ENCODE measurements at regions not wholly inside any gene's neighbourhood (a gene's known extent, or its start where the extent isn't known, plus 50 kb on each side); places are given as distances from the start of the nearest gene placed in this dataset.

DNA sequence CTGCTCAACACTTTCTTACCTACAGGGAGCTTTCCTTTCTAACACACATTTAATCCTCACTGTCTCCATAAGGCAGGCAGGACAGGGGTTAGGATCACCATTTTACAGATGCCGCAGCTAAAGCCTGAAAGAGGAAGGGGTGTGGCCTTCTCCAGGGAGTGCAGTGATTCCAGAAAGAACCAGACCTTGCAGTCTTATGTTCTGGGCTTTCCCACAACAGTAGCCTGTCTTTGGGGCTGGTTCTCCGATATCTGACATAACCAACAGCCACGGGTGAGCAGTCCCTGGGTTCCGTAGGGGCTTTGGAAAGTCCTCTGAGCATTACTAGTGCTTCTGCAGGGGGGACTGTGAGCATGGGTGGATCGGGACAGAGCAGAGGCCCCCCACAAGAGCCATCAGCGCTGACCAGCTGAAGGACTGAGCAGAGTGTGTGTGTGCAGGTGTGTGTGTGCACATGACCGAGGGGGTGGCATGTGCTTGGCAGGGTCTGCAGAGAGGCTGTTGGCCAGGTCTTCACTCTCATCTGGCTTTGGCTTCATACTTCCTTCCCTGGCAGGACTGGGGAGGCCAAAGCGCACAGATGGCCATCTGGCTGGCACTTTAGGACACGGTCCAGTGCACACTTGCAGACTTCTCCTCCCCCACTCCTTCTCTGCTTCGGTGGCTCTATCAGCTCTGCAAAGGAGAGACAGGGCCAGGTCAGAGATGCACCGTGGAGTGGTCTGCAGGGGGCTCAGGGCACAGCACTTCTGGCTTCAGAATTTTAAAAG, 400.3 kb downstream of the RPS24 start:
- Histone ChIP-seq H3K79me2 (ENCODE audit: insufficient read depth, low read depth, low read length) (no peaks in the 10 kb centered on the region), H3K36me3 (ENCODE audit: insufficient read depth, low read length) (no peaks in the 10 kb centered on the region), H3K9me3 (ENCODE audit: low read length) (no peaks in the 10 kb centered on the region), H3K4me2 (ENCODE audit: low read length) (no peak overlapping the region), H3K9me2 (ENCODE audit: insufficient read depth, low read length) (no peaks in the 10 kb centered on the region), H4K20me1 (ENCODE audit: insufficient read depth, low read length) (no peaks in the 10 kb centered on the region), H3K4me3 (ENCODE audit: low read depth, low read length, poor library complexity, severe bottlenecking) (no peak overlapping the region), H3K4me1 (ENCODE audit: insufficient read depth, low read length, poor library complexity, severe bottlenecking) (peaks cover 7% of the 10 kb centered on the region), H2AFZ (ENCODE audit: low read length) (no peak overlapping the region), H3K27ac (ENCODE audit: low read depth, low read length, poor library complexity, severe bottlenecking) (no peak overlapping the region)
- TF ChIP-seq EZH2phosphoT487 (IDR thresholded peaks at IDR 0.05; ENCODE audit: borderline replicate concordance, low read depth, low read length) = no peak
- TF ChIP-seq, protein P1, sequence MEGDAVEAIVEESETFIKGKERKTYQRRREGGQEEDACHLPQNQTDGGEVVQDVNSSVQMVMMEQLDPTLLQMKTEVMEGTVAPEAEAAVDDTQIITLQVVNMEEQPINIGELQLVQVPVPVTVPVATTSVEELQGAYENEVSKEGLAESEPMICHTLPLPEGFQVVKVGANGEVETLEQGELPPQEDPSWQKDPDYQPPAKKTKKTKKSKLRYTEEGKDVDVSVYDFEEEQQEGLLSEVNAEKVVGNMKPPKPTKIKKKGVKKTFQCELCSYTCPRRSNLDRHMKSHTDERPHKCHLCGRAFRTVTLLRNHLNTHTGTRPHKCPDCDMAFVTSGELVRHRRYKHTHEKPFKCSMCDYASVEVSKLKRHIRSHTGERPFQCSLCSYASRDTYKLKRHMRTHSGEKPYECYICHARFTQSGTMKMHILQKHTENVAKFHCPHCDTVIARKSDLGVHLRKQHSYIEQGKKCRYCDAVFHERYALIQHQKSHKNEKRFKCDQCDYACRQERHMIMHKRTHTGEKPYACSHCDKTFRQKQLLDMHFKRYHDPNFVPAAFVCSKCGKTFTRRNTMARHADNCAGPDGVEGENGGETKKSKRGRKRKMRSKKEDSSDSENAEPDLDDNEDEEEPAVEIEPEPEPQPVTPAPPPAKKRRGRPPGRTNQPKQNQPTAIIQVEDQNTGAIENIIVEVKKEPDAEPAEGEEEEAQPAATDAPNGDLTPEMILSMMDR (conservative IDR thresholded peaks at IDR 0.05; ENCODE audit: low read length) = no peak
- CTCF ChIA-PET (ENCODE audit: unreplicated experiment) = no interaction called here
- intact Hi-C loops (cut with micrococcal nuclease; ENCODE audit: unreplicated experiment) = loop anchor here (10.0 kb wide), 1 partner anchor 761 kb away; no protein-coding TSS in a partner anchor
- DNase-seq (ENCODE audit: low spot score) = peak; percentile 33
- POLR2A ChIA-PET = no interaction called here
- no TSS peak for BruUV-seq (replicated peaks)

DNA sequence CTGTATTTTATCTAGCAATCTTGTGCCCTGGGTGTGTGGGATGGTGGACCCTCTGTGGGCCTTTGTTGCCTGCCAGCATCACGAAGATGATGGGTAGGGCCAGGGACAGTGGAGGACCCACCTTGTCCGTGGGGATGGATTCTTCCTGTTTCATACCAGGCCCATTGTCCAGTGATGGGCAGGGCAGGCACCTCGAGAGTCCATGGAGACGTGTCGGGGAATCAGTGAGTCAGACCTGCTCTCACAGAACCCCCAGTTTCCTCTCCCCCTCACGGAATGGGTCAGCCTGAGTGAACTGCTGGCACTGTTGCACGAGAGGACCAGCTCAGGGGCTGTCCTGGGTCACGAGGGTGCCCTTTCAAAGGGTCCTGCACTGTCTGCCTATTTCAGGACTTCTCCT, 401.2 kb downstream of the RPS24 start:
- H3K4me3 ChIP-seq (ENCODE audit: low read depth, low read length, poor library complexity, severe bottlenecking) = no peak overlapping the region
- H3K79me2 ChIP-seq (ENCODE audit: insufficient read depth, low read depth, low read length) = no peaks in the 10 kb centered on the region
- TF ChIP-seq EZH2phosphoT487 (IDR thresholded peaks at IDR 0.05; ENCODE audit: borderline replicate concordance, low read depth, low read length) = no peak
- TF ChIP-seq, protein P1 (conservative IDR thresholded peaks at IDR 0.05; ENCODE audit: low read length) = no peak
- H3K9me2 ChIP-seq (ENCODE audit: insufficient read depth, low read length) = no peaks in the 10 kb centered on the region
- CTCF ChIA-PET (ENCODE audit: unreplicated experiment) = no interaction called here
- H4K20me1 ChIP-seq (ENCODE audit: insufficient read depth, low read length) = no peaks in the 10 kb centered on the region
- POLR2A ChIA-PET = no interaction called here
- no peak for DNase-seq (ENCODE audit: low spot score)
- BruUV-seq (replicated peaks) = no TSS peak
- H2AFZ ChIP-seq (ENCODE audit: low read length) = no peak overlapping the region
- no peak overlapping the region for H3K4me2 ChIP-seq (ENCODE audit: low read length)
- H3K36me3 ChIP-seq (ENCODE audit: insufficient read depth, low read length) = no peaks in the 10 kb centered on the region
- peaks cover 7% of the 10 kb centered on the region for H3K4me1 ChIP-seq (ENCODE audit: insufficient read depth, low read length, poor library complexity, severe bottlenecking)
- H3K9me3 ChIP-seq (ENCODE audit: low read length) = no peaks in the 10 kb centered on the region
- intact Hi-C loops (cut with micrococcal nuclease; ENCODE audit: unreplicated experiment) = loop anchor here (10.0 kb wide), 1 partner anchor 760 kb away; no protein-coding TSS in a partner anchor
- no peak overlapping the region for H3K27ac ChIP-seq (ENCODE audit: low read depth, low read length, poor library complexity, severe bottlenecking)

Measured in OCI-LY7 (cell line).